Posterior cingulate gyrus (tissue), 11 donors: ENCODE measurements at regions not wholly inside any gene's neighbourhood (a gene's known extent, or its start where the extent isn't known, plus 50 kb on each side); places are given as distances from the start of the nearest gene placed in this dataset.

Source experiments
- DNase-seq, 10 donors: peaks; one replicate each; pipeline versions ENCODE4 v3.0.0 to v3.0.0-alpha.2; 2020 to 2021; ENCODE audit warnings: mixed read lengths in 3 of 10
- intact Hi-C: fragments of 100-400 bp; cut with DNase I; formaldehyde crosslinking; loops from one replicate; pipeline ENCODE4 v1.15.1; 2023

GRCh38 chr1:192943108-192943507 lies 116.1 kb downstream of the UCHL5 start:
- intact Hi-C loops = no loop called here
- DNase-seq = no peak

GRCh38 chr1:192943522-192943921 lies 115.6 kb downstream of the UCHL5 start:
- intact Hi-C loops = no loop called here

GRCh38 chr1:192945390-192946130 lies 113.6 kb downstream of the UCHL5 start:
- intact Hi-C loops = no loop called here
- no peak for DNase-seq

More at GRCh38 chr1:192943522-192943921, 115.6 kb downstream of the UCHL5 start:
- DNase-seq = no peak

- intact Hi-C loops = no loop called here
- DNase-seq = peak in 1 of 10 donors; percentile 37
Observed at GRCh38 chr1:192949783-192950182, 109.4 kb downstream of the UCHL5 start.

- intact Hi-C loops = no loop called here
- DNase-seq = no peak
Observed at GRCh38 chr1:192950926-192951325, 108.2 kb downstream of the UCHL5 start.

- intact Hi-C loops = no loop called here
- peak in 1 of 10 donors; percentile 7 for DNase-seq
Observed at GRCh38 chr1:192951691-192952460, 107.3 kb downstream of the UCHL5 start.

- DNase-seq = no peak
- intact Hi-C loops = no loop called here
Observed at GRCh38 chr1:192952646-192953045, 106.5 kb downstream of the UCHL5 start.

GRCh38 chr1:192954705-192955265 lies 104.4 kb downstream of the UCHL5 start:
- no peak for DNase-seq
- intact Hi-C loops = no loop called here

- intact Hi-C loops = no loop called here
- DNase-seq = no peak
Observed at GRCh38 chr1:192958350-192958749, 100.8 kb downstream of the UCHL5 start.

- DNase-seq = no peak
- intact Hi-C loops = no loop called here
Observed at GRCh38 chr1:192958871-192959270, 100.3 kb downstream of the UCHL5 start.

GRCh38 chr1:192959657-192960186 lies 99.4 kb downstream of the UCHL5 start:
- DNase-seq = no peak
- intact Hi-C loops = no loop called here
